ENCODE measurements at regions not wholly inside any gene's neighbourhood (a gene's known extent, or its start where the extent isn't known, plus 50 kb on each side); places are given as distances from the start of the nearest gene placed in this dataset.

- no peak for TF ChIP-seq CTCF (IDR thresholded peaks at IDR 0.05)
- TF ChIP-seq POLR2A (IDR thresholded peaks at IDR 0.05): no peak
- no peak for TF ChIP-seq POLR2AphosphoS5 (IDR thresholded peaks at IDR 0.05)
Measured at GRCh38 chr10:88082806-88083596, 219.6 kb downstream of the PTEN start.
